ENCODE measurements at regions not wholly inside any gene's neighbourhood (a gene's known extent, or its start where the extent isn't known, plus 50 kb on each side); places are given as distances from the start of the nearest gene placed in this dataset.

GRCh38 chr10:16009785-16010184 lies 149.5 kb upstream of the MINDY3 start:
- TF ChIP-seq, protein P1, sequence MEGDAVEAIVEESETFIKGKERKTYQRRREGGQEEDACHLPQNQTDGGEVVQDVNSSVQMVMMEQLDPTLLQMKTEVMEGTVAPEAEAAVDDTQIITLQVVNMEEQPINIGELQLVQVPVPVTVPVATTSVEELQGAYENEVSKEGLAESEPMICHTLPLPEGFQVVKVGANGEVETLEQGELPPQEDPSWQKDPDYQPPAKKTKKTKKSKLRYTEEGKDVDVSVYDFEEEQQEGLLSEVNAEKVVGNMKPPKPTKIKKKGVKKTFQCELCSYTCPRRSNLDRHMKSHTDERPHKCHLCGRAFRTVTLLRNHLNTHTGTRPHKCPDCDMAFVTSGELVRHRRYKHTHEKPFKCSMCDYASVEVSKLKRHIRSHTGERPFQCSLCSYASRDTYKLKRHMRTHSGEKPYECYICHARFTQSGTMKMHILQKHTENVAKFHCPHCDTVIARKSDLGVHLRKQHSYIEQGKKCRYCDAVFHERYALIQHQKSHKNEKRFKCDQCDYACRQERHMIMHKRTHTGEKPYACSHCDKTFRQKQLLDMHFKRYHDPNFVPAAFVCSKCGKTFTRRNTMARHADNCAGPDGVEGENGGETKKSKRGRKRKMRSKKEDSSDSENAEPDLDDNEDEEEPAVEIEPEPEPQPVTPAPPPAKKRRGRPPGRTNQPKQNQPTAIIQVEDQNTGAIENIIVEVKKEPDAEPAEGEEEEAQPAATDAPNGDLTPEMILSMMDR (IDR thresholded peaks at IDR 0.05) = no peak
- no peak for TF ChIP-seq POLR2AphosphoS5 (IDR thresholded peaks at IDR 0.05)
- no peak for TF ChIP-seq POLR2A (IDR thresholded peaks at IDR 0.05)
- TF ChIP-seq EP300 (IDR thresholded peaks at IDR 0.05) = no peak
